Right kidney (tissue), 1 donor: ENCODE measurements at regions not wholly inside any gene's neighbourhood (a gene's known extent, or its start where the extent isn't known, plus 50 kb on each side); places are given as distances from the start of the nearest gene placed in this dataset.
"Not testable (repeated sequence)": the region's sequence is repeated elsewhere in the genome, so short reads cannot be mapped to it uniquely, and the experiment has no call there.

Experiments
- DNase-seq: peaks from one replicate; pipeline ENCODE4 v3.0.0-alpha.2; 2016

GRCh38 chr2:147173798-147174197 is 671.0 kb upstream of the ACVR2A start:
- DNase-seq = no peak

GRCh38 chr2:147173189-147173581 is 671.6 kb upstream of the ACVR2A start:
- DNase-seq = no peak

- no peak for DNase-seq
These were observed 672.2 kb upstream of the ACVR2A start for GRCh38 chr2:147172493-147173188.

GRCh38 chr2:147171941-147172340 is 672.9 kb upstream of the ACVR2A start:
- no peak for DNase-seq

DNA sequence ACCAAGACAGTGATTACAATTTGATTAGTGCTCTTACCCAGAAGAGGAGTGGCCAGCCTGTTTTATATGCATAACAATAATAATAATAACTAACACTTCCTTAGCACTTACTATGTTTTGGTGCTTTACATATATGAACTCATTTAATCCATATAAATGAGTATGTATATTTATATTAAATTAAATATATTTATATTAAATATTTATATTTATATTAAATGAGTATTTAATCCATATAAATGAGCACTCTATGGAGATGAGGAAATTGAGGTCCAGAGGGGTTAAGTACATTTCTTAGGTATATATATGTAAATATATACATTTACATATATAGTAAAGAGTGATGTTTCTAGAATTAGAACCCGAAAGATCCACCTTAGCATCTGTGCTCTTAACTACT is 673.9 kb upstream of the ACVR2A start:
- no peak for DNase-seq

- no peak for DNase-seq
These were observed 679.0 kb upstream of the ACVR2A start for GRCh38 chr2:147165697-147166382.

DNA sequence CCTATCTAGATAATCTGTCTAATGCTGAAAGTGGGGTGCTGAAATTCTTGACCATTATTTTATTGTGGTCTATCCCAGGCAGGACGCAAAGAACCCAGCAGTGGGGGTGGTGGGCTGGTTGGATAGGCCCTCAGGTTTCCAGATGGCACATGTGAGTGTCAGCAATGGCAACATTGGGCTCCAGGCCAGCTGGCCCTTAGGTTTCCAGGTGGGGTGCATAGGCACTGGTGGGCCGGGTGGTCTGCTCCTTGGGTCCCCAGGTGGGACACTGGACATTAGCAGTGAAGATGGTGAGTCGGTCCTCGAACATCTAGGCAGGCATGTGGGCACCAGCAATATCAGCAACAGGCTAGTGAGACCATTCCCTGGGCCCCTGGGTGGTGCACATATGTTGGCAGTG is 680.3 kb upstream of the ACVR2A start:
- DNase-seq = no peak

DNA sequence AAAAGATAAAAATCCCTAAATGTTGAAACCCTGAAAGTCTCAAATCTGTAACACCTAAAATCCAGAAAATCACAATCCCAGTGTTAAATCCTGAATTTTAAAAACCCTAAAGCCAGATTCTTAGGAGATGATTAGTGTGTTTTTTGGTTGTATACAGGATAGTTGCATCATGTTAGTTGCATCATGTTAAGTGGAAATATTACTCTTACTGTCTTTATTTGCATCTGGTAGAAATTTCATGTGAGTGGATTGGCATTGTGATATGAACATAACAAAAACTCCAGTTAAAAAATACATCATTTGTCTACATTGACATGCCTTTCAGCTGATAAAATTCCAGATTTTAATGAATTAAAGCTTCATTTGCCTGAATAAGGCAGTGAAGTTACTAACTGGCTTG is 683.1 kb upstream of the ACVR2A start:
- DNase-seq = no peak

- no peak for DNase-seq
These were observed 687.9 kb upstream of the ACVR2A start for GRCh38 chr2:147156970-147157369.

GRCh38 chr2:147150241-147150635 is 694.6 kb upstream of the ACVR2A start:
- no peak for DNase-seq

DNA sequence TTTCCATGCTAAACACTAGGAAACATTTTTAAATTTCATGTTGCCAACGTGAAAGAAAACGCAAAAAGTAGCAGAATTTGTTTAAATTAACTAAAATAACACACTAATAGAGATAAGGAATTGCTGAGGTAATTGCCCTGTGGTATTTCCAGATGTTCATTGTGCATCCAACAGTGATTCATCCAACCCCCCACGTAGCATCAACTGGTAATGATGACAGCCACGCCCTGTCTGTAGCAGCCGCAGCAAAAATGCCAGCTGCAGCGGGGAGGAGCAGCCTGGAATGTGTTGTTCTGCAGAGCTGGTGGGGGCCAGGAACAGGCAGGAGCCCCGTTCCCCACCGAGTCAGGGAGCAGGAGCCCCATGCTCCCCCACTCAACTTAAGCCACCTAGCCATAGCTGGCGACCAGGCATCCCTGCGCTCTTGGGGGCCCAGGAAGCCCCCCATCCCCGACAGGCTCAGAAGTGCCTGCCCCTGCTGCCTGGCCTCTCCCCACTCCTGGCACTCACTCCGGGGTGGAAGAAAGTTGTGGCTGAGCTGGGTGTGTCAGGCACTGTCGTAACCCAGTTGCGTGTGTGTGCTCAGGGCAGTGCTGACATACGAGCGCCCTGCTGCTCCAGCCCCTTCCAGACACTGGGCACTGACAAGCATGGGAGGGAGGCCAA is 695.1 kb upstream of the ACVR2A start:
- no peak for DNase-seq

DNA sequence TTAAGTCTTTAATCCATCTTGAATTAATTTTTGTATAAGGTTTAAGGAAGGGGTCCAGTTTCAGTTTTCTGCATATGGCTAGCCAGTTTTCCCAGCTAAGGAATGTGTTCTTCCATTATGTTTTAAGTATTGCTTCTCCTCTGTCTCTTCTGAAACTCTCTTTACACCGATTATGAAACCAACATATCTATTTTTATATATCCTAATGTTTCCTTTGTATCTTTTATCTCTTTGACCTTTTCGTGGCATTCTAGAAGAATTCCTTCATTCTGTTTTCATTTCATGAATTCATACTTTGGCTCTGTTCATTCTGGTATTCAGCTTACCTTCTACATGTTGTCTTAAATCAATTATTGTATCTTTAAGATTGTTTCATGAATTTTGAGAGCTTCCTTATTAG is 697.0 kb upstream of the ACVR2A start:
- DNase-seq = no peak

DNA sequence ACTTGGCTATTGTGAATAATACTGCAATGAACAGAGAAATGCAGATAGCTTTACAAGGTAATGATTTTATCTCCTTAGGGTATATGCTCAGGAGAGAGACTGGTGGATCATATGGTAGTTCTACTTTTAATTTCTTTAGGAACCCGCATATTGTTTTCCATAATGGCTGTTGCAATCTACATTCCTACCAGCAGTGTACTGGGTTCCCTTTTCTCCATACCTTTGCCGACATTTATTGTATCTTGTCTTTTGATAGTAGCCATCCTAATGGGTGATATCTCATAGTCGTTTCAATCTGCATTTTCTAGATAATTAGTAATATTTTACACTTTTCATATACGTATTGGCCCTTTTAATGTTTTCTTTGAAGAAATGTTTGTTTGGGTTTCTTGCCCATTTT is 702.9 kb upstream of the ACVR2A start:
- no peak for DNase-seq

- not testable (repeated sequence) for DNase-seq
These were observed 705.1 kb upstream of the ACVR2A start for GRCh38 chr2:147139732-147140131.

- DNase-seq = no peak
These were observed 707.1 kb upstream of the ACVR2A start for GRCh38 chr2:147137711-147138110.

DNA sequence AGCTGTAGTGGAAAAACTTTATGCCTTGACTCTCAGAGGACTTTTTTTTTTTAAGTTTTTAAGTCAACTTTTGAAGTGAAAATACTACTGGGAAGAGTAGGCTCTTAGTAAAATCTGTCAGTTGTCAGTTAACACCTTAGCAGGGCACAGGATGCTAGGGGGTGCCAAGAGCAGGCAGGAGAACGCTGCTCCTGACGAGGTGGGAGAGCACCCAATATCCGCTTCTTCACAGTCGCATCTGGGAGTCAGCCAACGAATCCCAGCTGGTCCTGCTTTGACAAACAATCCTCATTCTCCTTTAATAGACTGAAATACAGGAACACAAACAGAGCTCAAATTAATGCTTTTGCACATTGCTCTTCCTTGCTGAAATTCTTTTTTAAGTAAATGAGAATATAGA is 709.5 kb upstream of the ACVR2A start:
- no peak for DNase-seq

- DNase-seq = no peak
These were observed 711.4 kb upstream of the ACVR2A start for GRCh38 chr2:147133286-147133908.

GRCh38 chr2:147125145-147125544 is 719.7 kb upstream of the ACVR2A start:
- DNase-seq = no peak

DNA sequence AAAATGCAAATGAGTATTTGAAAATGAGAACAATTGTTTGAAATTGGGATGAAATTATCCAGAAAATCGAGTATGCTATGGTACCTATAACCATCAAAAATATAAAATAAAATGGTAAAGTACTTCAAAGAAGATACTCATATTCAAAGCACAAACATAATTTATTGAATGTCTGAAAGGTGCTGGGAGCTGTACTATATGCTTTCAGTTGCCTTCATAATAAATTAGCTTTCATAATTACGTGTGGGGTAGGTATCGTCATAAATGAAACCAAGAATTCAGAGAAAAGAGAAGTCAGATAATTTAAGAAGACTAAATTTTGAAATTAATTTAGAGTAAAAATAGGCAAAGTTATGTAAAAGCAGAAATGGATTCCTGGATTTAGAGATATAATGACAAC is 721.9 kb upstream of the ACVR2A start:
- DNase-seq = no peak

DNA sequence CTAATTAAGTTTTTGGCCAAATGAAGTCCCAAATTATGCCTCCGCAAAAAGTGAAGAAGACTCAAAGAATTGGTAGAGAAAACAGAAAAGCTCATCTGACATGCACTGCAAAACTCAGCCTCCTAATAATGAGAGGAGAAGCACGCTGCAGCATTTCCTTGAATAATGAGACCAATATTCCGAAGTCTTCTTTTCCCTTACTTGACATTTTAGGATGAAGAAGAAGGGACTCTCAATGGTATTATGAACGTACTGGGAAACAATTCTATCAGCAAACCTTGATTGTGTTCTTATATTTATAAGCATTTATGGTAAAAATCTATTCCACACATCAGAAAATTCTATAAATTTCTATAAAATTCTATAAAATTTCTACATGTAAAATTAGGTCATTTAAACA is 733.9 kb upstream of the ACVR2A start:
- DNase-seq = no peak

DNA sequence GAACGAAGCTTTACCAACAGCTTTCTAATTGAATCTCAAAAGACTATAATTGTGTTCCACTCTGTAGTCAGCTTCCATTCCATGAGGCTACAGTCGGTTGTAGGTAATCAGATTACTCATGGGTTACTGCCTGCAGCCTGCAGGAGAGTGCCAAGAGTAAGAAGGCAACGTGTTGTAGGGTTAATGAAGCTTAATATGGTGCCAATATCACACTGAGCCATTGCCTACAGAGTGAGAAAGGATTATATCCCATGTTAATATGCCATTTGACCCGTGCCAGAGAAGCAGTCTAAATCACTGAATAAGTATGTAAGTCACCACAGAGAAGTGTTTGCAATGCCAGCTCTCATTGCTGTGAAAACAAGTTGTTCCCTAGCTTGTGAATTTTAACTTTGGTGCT is 734.5 kb upstream of the ACVR2A start:
- no peak for DNase-seq

- DNase-seq = no peak
These were observed 735.5 kb upstream of the ACVR2A start for GRCh38 chr2:147109291-147109690.

DNA sequence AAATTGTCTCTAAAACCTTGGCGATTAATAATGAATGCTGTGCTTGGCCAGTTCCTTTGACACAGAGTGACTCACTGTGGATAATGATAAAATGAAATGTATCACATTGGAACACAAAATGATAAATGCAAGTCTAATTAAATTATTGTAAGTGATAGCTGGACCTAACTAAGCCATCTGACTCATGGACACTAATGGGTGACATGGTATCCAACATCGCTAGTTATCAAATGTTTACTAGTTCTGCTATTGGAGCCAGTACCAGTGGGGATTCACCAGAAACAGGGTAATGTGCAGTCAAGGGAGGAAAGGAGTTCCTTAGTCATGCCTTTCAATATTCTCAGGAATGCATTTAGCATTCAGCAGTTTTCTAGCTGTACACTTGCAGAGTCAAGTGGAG is 736.3 kb upstream of the ACVR2A start:
- no peak for DNase-seq
